ENCODE measurements at regions not wholly inside any gene's neighbourhood (a gene's known extent, or its start where the extent isn't known, plus 50 kb on each side); places are given as distances from the start of the nearest gene placed in this dataset.

DNA sequence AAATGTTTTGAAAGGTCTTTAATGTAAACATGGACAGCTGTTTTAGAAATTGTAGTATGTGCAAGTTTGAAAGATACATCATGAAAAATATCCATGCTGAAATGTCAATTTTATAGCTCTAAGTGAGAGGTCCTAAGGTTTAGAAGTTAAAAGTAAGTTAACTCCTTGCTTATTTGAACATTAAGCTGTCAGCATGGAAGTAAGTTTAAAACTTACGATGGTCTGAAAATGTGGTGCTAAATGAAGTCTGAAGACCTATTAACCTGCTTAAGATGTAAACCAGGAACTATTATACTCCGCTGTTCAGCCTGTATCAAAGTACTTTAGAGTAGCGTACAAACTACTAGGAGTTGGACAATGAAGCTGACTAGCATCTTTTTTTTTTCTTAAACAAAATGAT is 1082.4 kb downstream of the TMTC2 start:
- TF ChIP-seq EP300 (IDR thresholded peaks at IDR 0.05), result no peak
- no peak for TF ChIP-seq POLR2A (IDR thresholded peaks at IDR 0.05)
